HG02943 (cell line): ENCODE measurements at regions not wholly inside any gene's neighbourhood (a gene's known extent, or its start where the extent isn't known, plus 50 kb on each side); places are given as distances from the start of the nearest gene placed in this dataset.

ENCODE experiments used
- ATAC-seq: cut with Tn5 transposase; IDR thresholded peaks from one replicate; pipeline ENCODE4 v1.9.1; 2021; ENCODE audit warnings: mild to moderate bottlenecking, low read depth, moderate library complexity; ENCODE audit not compliant: unreplicated experiment

DNA sequence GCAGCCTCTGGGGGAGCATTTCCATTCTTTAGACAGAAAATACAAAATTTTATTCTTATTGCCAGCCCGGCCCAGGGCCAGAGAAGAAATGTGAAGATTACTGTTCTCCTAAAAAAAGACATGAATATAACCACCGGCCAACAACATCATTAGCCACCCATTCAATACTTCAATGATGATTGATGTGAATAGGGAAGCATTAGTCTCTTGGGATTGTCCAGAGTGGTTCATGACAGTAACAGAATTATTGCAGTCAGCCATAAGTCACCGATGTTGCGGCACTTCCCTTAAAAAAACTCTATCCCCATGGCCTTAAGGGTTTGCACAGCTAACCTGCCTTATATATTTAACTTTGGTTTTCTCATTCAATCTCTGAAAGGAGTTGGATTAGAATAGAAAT is 418.7 kb downstream of the CENPC start:
- no peak for ATAC-seq

DNA sequence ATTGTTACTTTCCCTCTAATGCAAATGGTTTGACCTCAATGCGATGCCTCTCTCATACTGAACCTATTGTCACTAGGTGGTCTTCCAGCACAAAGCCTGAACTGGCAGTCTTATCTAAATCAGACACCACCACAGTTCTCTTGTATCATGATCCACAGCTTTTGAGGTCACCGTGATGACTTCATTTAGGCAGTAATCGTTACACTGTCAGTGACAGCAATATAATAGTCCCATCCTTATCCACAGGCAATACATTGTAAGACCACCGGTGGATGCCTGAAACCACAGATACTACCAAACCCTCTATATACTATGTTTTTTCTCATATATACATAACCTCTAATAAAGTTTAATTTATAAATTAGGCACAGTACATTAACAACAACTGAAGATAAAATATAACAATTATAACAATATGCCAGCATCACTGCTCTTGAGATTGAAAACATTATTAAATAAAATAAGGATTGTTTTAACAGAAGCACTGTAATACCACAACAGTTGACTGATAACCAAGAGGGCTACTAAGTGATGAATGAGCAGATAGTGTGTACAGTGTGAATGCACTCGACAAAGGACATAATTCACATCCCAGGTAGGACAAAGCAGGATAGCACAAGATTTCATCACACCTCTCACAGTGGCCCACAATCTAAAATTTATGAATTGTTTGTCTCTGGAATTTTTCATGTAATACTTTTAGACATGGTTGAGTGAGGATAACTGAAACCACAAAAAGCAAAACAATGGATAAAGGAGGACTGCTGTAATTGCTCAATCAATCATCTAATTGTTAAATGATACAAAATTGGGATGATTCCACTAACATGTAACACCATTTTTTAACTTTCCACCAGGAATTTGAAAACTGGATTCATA is 419.4 kb downstream of the CENPC start:
- ATAC-seq, result no peak

DNA sequence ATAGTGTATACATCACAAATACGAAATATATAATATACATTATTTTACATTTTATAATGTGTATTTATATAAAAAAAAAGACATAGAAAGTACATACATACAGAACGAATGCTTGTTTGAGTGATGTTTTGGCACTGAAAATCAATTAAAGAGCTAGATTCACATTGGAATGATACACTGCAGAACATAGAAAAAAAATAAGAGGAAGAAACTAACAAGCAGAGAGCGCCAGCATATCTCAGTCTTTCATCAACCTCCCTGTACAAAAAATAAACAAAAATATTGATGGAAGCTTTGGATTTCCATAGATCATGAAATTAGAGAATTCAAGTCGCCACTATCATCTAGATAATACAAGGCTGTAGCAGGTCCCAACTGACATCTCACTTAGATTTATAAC is 420.6 kb downstream of the CENPC start:
- no peak for ATAC-seq

DNA sequence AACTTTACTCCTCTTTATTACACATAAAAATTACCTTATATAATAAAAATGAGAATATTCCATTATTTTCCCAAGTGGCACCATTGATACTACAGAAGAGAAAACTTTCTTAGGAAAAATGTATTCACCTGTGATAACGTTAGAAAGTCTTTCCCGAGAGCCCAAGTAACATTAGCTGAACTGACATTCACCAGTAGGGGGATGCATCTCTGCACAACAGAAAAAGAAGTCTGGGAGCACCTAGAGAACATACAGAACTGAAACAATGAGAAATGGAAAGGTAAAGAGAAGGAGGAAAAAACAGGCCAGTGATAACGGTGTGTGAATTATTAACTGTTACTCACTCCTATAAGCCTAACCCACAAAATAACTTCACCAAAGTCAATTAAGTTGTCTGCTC is 423.3 kb downstream of the CENPC start:
- ATAC-seq, result no peak

DNA sequence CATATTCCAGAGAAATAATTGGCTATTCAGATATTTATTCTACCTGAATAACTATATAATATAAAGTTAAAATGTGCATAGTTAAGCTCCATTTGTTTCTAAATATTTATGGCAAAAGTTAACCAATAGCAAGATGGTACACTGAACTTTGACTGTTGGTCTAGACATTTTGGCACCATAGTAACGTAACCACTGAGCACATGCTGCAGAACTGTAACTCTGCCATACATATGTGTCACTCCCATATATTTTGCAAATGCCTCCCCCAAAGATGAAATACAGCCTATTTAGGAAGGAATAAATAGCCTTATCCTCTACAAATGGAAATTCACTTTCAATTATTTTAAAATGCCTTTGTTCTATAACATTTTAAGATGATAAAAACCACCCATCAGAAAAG is 424.9 kb downstream of the CENPC start:
- ATAC-seq, result no peak

DNA sequence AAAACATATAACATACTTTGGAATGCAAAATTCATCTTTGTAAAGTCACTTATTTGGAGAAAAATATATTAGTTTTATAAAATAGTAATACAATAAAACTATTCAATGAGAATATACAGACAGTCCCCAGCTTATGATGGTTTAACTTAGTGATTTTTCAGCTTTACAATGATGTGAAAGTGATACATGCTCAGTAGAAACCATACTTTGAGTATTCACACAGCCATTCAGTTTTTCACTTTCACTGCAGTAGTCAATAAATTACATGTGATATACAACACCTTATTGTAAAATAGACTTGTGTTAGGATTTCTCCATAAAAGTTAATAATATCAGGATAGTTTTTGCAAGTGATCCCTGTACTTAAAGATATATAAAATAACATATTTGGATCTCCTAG is 436.0 kb downstream of the CENPC start:
- no peak for ATAC-seq

DNA sequence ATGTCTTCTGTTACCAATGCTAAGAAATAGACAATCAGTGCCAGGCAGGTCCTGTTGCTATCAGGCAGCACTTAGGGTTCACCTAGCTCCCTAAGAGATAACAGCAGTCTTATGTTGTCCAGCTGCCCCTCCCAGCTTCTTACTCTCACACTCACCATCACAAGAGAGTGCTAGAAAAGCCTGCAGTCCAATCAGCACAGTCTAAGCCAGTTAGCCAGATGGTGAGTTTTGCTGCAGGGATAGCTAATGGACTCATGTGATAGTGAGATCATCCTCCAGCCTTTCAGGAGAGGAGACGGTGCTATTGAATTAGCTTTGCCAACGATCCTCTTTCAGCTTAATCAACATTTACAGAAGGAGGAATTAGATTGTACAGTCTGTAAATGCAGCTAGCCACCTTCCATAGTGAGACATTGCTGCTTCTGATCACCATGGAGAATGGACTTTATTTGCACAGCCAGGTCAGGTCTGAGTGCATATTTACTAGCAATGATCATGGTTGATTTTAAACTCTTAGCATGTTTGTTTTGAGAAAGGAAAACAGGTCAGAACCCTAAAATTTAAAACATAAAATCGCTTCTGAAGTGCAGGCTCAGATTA is 438.3 kb downstream of the CENPC start:
- ATAC-seq, result no peak

DNA sequence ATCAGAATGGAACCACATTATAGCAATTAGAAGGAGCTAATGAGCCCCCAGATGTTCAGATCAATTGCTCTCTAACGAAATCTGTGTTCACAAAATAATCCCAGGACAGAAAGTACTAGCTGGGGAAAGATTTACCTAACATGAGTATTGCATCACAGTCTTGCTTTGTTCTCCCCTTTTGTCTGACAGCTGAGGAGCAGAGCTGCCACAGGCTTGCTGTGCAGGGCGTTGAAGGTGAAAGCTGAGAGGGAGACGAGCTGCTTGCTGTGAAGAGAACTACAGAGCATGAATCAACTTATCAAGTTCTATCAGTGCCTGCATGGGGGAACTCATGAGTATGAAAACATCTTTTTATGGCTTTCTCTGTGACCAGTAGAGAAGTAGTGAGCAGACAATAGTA is 441.2 kb downstream of the CENPC start:
- no peak for ATAC-seq

DNA sequence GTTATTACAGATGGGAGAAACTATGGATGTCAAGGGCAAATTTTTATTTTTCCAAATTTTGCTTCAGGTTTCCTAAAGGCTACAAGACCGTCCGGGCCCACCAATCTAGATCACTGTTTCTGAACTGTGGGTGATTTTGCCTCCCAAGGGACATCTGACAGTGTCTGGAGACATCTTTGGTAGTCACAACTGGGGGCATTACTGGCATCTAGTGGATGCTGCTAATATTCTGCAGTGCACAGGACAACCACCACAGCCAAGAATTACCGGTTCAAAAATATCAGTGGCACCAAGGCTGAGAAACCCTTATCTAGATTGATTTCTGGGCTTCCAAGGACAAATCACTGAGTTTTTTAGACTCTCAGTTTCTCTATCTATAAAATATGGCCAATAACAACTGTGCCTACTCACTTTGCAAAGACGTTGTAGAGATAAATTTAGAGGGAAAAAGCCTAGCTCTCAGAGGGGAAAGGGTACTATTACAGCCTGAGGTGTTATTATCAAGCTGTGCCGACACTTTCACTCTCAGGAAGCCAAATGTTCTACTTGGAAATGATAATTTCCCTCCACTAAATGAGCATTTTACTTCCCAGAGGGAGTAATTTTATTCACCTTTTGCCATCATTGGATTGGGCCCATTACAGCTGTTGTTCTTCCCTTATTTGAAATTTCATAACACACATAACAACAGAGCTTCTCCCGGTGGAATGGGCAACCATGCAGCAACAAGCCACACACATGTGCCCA is 442.1 kb downstream of the CENPC start:
- no peak for ATAC-seq

DNA sequence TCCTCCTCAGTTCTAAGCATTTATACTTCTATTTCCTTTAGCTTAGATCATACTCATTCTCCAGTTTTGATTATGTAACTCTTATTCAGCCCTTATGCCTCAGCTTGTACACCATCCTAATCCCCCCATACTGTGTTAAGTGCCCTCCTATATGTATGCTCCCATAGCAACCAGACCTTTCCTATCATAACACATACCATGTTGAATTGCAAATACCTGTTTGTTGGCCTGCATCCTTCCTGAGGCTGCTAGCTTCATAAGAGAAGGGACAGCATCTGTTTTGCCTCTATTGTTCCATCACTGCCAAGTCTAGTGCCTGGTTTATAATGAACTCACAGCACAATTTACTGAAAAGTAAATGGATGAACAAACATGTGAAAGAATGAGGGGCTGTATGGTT is 443.7 kb downstream of the CENPC start:
- ATAC-seq, result no peak

DNA sequence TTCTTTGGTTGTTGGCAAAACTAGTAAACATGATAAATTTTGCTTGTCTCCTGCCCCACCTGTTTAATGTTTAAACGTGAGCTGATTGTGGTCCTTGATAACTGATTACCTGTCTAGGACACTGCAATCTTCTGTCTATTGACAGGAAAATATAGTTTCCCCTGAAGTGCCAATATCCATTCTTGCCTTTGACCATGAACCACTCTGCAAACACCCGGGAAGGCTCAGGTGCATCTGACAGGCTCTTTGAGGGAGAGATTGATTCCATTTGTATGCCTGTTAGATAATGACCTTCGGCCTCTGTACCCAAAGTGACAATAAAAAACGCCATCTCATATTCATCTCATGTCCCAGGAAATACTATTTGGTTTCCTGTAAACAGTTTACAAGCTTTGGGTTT is 453.0 kb downstream of the CENPC start:
- ATAC-seq, result no peak

DNA sequence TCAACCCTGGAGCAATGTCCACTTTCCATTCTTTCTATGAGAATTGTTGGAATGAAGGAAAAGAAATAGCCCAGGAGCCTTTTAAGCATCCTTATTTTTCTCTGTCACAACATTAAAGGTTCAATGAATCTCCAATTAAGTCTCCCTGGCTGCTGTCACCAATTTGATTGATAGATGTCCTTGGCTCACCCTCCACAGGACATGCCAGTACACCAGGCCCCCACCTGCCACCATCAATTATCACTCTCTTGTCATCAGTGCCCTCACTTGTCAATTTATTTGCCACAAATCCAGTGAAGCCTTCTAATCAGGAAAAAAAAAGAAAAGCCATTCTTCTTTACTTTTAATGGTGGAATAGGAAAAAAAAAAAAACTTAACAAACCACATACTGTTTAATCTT is 453.6 kb downstream of the CENPC start:
- no peak for ATAC-seq

DNA sequence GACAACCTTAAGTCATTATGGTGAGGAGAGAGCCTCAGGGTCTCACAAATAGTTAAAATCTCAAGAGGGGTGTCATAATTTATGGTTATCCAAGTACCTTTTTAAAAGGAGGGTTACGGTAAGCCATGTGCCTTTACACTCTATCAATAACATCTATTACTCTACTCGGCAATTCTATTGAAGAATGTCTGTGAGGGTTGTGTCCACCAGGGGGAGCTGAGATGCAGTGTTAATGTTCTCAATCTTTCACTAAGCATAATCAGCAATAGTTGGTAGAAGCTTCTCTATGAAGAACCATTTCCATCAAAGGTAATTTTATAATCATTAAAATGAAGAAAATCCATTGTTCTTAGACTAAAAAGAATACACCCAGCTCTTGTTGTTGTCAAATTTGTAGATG is 457.4 kb downstream of the CENPC start:
- ATAC-seq, result peak; percentile 58

DNA sequence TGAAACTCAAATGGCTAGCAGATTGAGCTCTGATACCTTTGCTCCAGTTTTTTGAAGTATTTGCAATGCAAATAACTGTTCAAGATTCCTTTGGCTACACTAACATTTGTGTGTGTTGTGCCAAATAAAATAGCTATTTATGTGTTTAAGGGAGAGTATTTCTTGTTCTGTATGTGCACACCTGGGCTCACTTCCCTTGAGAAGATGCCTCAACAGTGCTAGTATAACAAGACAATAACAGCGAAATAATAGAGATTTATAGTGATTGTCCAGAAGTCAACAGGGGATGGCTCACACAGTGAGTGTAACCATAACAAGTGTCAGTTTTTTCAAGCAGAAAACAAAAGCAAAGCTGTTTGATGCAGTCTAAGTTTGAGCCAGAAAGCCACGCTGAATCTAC is 460.5 kb downstream of the CENPC start:
- ATAC-seq, result no peak

DNA sequence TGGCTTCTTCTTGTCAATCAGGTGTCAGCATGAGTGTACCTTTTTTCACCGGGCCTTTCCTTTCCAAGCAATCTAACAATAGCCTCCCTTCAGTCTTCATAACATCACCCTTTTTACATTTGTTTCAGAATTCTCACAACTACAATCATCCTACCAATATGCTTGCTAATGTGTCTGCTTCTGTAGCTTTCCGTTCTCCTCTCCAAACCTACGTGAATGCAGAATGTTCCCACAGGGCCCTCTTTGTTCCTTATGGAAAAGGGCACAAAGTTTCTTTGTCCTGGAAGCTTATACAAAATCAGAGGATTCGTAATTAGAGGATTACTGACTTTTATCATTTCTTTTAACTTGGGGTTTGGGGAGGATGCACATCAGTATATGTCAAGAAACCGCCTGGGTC is 461.8 kb downstream of the CENPC start:
- ATAC-seq, result no peak

DNA sequence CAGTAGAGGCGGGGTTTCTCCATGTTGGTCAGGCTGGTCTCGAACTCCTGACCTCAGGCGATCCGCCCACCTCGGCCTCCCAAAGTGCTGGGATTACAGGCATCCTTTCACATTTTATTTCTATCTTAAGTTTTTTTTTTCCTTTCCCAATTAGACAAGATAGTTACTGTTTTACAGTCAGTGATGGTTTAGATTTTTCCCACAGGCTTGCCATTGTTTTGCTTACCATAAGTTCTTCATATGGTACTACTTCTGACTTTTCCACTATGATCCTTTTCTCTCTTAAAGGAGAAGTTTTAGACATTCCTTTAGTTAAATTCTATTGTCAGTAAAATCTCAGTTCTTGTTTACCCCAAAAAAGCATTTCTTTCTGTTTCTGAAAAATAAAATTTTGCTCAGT is 462.6 kb downstream of the CENPC start:
- no peak for ATAC-seq

DNA sequence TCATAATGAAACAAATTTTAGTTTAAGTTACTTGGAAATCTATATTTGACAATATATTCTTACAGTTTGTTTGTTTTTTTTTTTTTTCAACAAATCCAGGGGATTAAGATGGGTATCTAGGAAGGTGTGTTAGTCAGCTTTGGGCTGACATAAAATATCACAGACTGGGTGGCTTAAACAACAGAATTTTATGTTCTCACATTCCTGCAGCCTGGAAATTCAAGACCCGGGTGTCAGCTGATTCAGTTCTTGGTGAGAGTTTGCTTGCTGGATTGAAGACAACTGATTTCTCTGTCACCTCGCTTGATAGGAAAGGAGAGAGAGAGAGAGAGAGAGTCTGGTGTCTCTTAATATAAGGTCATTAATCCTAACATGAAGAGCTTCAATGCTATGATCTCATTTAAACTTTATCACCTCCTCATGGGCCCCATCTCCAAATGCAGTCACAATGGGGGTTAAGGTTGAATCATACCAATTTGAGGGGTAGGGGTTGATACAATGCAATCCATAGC is 465.2 kb downstream of the CENPC start:
- ATAC-seq, result no peak

DNA sequence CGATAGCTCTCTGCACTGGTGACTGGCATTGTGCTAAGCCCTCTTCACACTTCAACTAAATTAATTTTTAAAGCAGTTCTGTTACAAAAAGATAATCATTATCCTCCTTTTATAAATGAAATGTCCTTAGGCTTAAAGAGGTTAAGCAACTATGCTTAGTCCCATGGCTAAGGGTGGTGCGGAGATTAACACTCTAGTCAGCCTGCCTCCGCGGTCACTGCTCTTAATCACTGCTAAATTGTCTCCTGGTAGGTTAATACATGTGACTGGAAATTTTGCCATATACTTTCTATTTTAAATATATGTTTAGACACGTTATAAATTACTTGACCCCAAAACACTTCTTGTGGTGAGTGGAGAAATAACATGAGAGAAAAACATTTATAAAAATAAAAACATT is 473.7 kb downstream of the CENPC start:
- ATAC-seq, result no peak

DNA sequence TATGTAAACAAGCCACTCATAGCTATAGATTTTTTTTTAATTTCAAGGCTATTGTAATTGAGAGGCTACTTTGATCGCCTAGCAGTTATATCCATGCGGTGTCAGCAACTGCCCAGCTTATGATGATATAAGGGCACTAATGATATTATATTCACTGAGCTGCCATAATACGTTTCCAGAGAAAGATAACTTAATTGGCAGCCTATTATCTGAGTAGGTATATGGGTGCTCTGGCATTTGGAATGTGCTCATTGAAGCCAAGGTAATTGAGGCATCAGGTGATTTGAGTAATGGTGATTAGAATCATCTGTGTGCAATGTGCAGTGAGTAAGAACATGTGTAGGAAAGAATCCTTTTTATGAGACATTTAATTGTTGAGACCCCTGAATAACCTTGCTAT is 490.0 kb downstream of the CENPC start:
- ATAC-seq, result no peak

DNA sequence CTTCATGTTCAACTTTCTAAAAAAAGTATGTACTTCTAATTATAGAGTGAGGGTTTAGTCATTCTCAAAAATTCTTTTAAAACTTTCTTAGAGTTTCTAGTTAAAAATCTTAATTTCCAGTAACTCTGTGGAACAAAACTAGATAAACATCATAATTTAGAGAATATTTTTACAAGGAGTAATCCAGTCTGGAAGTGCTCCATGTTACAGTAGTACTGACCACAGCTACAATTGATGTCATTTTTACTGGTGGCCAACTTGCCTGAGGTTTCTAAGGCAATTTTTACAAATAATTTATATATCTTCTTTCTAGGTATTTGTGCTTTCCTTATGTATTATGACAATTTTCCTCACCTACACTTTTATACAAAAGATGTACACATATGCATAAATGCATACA is 490.4 kb downstream of the CENPC start:
- no peak for ATAC-seq
